Kidney (tissue), 13 donors: ENCODE measurements at regions not wholly inside any gene's neighbourhood (a gene's known extent, or its start where the extent isn't known, plus 50 kb on each side); places are given as distances from the start of the nearest gene placed in this dataset.

Experiments used
- DNase-seq, 5 donors: peaks; one replicate each; pipeline ENCODE4 v3.0.0-alpha.2; 2013 to 2020
- FAIRE-seq: peaks from 2 replicates; lab custom pipeline; 2012; peaks lifted over from hg19 to GRCh38; lab: Jason Lieb, UNC
- H3K27ac ChIP-seq, 2 donors: one replicate each; pipeline ENCODE4 v1.7.0; 2013; ENCODE audit warnings: low read depth in 2 of 2, low read length in 2 of 2, inconsistent platforms in 1 of 2
- H3K27me3 ChIP-seq: one replicate; pipeline ENCODE4 v1.7.1; 2013; ENCODE audit warnings: low read length, inconsistent platforms; ENCODE audit not compliant: control insufficient read depth, insufficient read depth
- H3K36me3 ChIP-seq, 3 donors: one replicate each; pipeline versions ENCODE4 v1.7.0 to v1.7.1; 2013; ENCODE audit warnings: low read length in 3 of 3, control low read depth in 1 of 3, inconsistent platforms in 1 of 3; ENCODE audit not compliant: insufficient read depth in 3 of 3, control insufficient read depth in 2 of 3
- H3K4me1 ChIP-seq, 3 donors: one replicate each; pipeline versions ENCODE4 v1.7.0 to v1.7.1; 2013; ENCODE audit warnings: low read length in 3 of 3, inconsistent platforms in 1 of 3, low read depth in 1 of 3; ENCODE audit not compliant: control insufficient read depth in 2 of 3, insufficient read depth in 2 of 3
- H3K4me3 ChIP-seq, 3 donors: one replicate each; pipeline versions ENCODE4 v1.7.0 to v1.8.1; 2013; ENCODE audit warnings: low read length in 3 of 3, control low read depth in 1 of 3, inconsistent platforms in 1 of 3
- H3K9ac ChIP-seq, 3 donors: one replicate each; pipeline versions ENCODE4 v1.7.0 to v1.7.1; 2013; ENCODE audit warnings: low read length in 3 of 3, control low read depth in 1 of 3, inconsistent platforms in 1 of 3
- H3K9me3 ChIP-seq, 3 donors: one replicate each; pipeline versions ENCODE4 v1.7.0 to v1.7.1; 2013; ENCODE audit warnings: low read length in 3 of 3, control low read depth in 1 of 3, inconsistent platforms in 1 of 3; ENCODE audit not compliant: control insufficient read depth in 2 of 3, insufficient read depth in 1 of 3
- intact Hi-C: fragments of 100-400 bp; cut with DNase I; formaldehyde crosslinking; loops from one replicate; pipeline ENCODE4 v1.11.1; 2022
- TF ChIP-seq, protein P1 (sequence below): IDR thresholded peaks from 3 replicates; pipeline ENCODE4 v1.5.1; 2012; ENCODE audit warnings: mild to moderate bottlenecking, moderate library complexity, borderline replicate concordance; ENCODE audit not compliant: insufficient read depth; ENCODE audit errors: extremely low read depth
- donor health status: control.
- donor health status: control.
- donor health status: control.
- donor health status: control.
- donor health status: control.
- donor health status: DM: yes; HTN: yes; CAD: no.
- donor health status: Normal renal cell carcinoma (clear cell type).

DNA sequence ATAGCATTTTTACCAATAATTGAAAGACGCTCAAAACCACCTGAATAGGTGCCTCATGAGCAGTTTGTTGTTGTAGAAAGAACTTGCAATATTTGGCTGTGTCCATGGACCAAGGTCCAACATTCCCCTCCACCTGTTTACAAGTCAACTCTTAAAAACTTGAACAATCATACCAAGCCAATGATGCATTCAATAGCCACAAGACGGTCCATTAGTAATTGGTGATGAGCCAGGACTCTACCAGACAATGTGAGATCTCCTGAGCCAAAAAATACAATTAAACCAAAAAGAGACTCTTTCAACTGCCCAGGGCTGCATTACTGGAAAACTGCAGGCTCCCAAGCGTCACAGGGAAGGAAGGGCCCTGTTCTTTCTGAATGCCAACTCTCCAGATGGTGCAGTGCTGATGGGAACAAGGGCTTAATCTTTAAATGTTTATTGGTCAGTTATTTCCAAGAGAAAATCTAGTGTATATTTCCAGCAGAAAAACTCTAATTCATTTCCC is 118.8 kb upstream of the EPB41L3 start:
- Histone ChIP-seq H3K4me1 (no peaks in the 10 kb centered on the region), H3K9ac (no peak overlapping the region), H3K36me3 (no peaks in the 10 kb centered on the region), H3K4me3 (no peak overlapping the region), H3K27ac (no peak overlapping the region), H3K27me3 (no peaks in the 10 kb centered on the region), H3K9me3 (no peaks in the 10 kb centered on the region)
- intact Hi-C loops = no loop called here
- TF ChIP-seq, protein P1, sequence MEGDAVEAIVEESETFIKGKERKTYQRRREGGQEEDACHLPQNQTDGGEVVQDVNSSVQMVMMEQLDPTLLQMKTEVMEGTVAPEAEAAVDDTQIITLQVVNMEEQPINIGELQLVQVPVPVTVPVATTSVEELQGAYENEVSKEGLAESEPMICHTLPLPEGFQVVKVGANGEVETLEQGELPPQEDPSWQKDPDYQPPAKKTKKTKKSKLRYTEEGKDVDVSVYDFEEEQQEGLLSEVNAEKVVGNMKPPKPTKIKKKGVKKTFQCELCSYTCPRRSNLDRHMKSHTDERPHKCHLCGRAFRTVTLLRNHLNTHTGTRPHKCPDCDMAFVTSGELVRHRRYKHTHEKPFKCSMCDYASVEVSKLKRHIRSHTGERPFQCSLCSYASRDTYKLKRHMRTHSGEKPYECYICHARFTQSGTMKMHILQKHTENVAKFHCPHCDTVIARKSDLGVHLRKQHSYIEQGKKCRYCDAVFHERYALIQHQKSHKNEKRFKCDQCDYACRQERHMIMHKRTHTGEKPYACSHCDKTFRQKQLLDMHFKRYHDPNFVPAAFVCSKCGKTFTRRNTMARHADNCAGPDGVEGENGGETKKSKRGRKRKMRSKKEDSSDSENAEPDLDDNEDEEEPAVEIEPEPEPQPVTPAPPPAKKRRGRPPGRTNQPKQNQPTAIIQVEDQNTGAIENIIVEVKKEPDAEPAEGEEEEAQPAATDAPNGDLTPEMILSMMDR = no peak
- DNase-seq = no peak
- no peak for FAIRE-seq

DNA sequence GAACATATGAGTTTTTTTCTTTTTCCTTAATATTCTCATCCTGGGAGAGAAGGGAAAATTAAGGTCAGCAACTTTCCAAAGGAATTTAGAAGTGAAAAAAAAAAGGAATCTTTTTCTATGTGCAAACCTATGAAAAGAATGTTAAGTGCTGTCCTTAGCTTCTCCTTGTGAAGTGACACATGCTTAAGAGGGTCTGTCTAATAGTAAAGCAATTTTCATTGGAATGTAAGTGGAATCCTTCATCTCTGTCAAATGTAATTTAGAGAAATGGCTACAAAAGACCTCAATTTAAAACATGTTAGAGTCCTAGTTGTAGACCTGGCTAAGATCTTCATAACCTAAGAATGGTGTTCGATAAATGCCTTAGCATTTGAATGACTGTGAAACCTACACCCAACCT is 117.4 kb upstream of the EPB41L3 start:
- Histone ChIP-seq H3K9me3 (no peaks in the 10 kb centered on the region), H3K27me3 (no peaks in the 10 kb centered on the region), H3K4me1 (no peaks in the 10 kb centered on the region), H3K27ac (no peak overlapping the region), H3K4me3 (no peak overlapping the region), H3K9ac (no peak overlapping the region), H3K36me3 (no peaks in the 10 kb centered on the region)
- FAIRE-seq (no peak), DNase-seq (no peak)
- intact Hi-C loops = no loop called here
- TF ChIP-seq, protein P1 = no peak

GRCh38 chr18:5653802-5654201 is 110.0 kb upstream of the EPB41L3 start:
- FAIRE-seq = no peak

More at GRCh38 chr18:5653802-5654201, 110.0 kb upstream of the EPB41L3 start:
- H3K4me1 ChIP-seq = no peaks in the 10 kb centered on the region
- no peaks in the 10 kb centered on the region for H3K27me3 ChIP-seq
- TF ChIP-seq, protein P1 = no peak
- intact Hi-C loops = no loop called here
- H3K27ac ChIP-seq = no peak overlapping the region
- H3K9me3 ChIP-seq = no peaks in the 10 kb centered on the region
- no peak overlapping the region for H3K4me3 ChIP-seq
- H3K36me3 ChIP-seq = no peaks in the 10 kb centered on the region
- DNase-seq = no peak
- no peak overlapping the region for H3K9ac ChIP-seq
